ENCODE measurements at regions not wholly inside any gene's neighbourhood (a gene's known extent, or its start where the extent isn't known, plus 50 kb on each side); places are given as distances from the start of the nearest gene placed in this dataset.
A peak's percentile ranks its signal among the peaks of the same experiment; 100 is the strongest.

GRCh38 chr17:55668312-55668920 lies 54.2 kb downstream of the TMEM100 start:
- Histone ChIP-seq H3K23ac (ENCODE audit: low read length) (no peak overlapping the region), H2BK12ac (ENCODE audit: low read length) (no peak overlapping the region), H3K4me2 (ENCODE audit: low read length) (peak overlapping the region; percentile 6), H2BK5ac (ENCODE audit: low read depth, low read length, poor library complexity) (no peak overlapping the region), H3K4me1 (ENCODE audit: control insufficient read depth in 1 of 2, insufficient read depth in 2 of 2, low read length in 2 of 2) (peaks cover 3 to 9% of the 10 kb centered on the region in 2 experiments), H3K9ac (ENCODE audit: low read length) (no peak overlapping the region), H3K18ac (ENCODE audit: low read length) (no peak overlapping the region), H3K4me3 (ENCODE audit: low read depth, low read length) (no peak overlapping the region), H3K27me3 (ENCODE audit: insufficient read depth, low read length) (no peaks in the 10 kb centered on the region), H2AK5ac (ENCODE audit: low read length) (no peak overlapping the region), H3K79me2 (ENCODE audit: control insufficient read depth, insufficient read depth, low read length, poor library complexity) (no peaks in the 10 kb centered on the region), H3K27ac (ENCODE audit: low read depth, low read length) (no peak overlapping the region), H3K79me1 (ENCODE audit: low read length) (no peaks in the 10 kb centered on the region), H3K36me3 (ENCODE audit: control insufficient read depth in 1 of 2, insufficient read depth in 2 of 2, low read length in 2 of 2) (no peaks in the 10 kb centered on the region), H3K4ac (ENCODE audit: low read depth, low read length) (no peak overlapping the region), H2BK120ac (ENCODE audit: insufficient read depth, low read length, poor library complexity) (no peak overlapping the region), H2AFZ (ENCODE audit: insufficient read depth, low read length, poor library complexity) (no peak overlapping the region), H3K14ac (ENCODE audit: low read length) (no peak overlapping the region), H4K12ac (ENCODE audit: low read depth, low read length) (no peak overlapping the region), H4K91ac (ENCODE audit: low read depth, low read length) (no peak overlapping the region), H4K8ac (ENCODE audit: low read depth, low read length) (no peak overlapping the region), H3K9me3 (ENCODE audit: insufficient read depth, low read depth, low read length) (no peaks in the 10 kb centered on the region)
- no CpG with 5 or more reads among the region's 3 CpGs for WGBS (ENCODE audit: extremely low coverage, insufficient coverage, insufficient read length)
- no peak for DNase-seq

- Histone ChIP-seq H2BK120ac (ENCODE audit: insufficient read depth, low read length, poor library complexity) (no peak overlapping the region), H3K4ac (ENCODE audit: low read depth, low read length) (no peak overlapping the region), H3K23ac (ENCODE audit: low read length) (no peak overlapping the region), H2BK5ac (ENCODE audit: low read depth, low read length, poor library complexity) (no peak overlapping the region), H3K9me3 (ENCODE audit: insufficient read depth, low read depth, low read length) (no peaks in the 10 kb centered on the region), H4K8ac (ENCODE audit: low read depth, low read length) (no peak overlapping the region), H3K18ac (ENCODE audit: low read length) (no peak overlapping the region), H2AK5ac (ENCODE audit: low read length) (no peak overlapping the region), H3K4me3 (ENCODE audit: low read depth, low read length) (no peak overlapping the region), H3K27me3 (ENCODE audit: insufficient read depth, low read length) (no peaks in the 10 kb centered on the region), H2BK12ac (ENCODE audit: low read length) (no peak overlapping the region), H3K9ac (ENCODE audit: low read length) (no peak overlapping the region), H3K79me1 (ENCODE audit: low read length) (no peaks in the 10 kb centered on the region), H4K91ac (ENCODE audit: low read depth, low read length) (no peak overlapping the region), H3K14ac (ENCODE audit: low read length) (no peak overlapping the region), H3K4me2 (ENCODE audit: low read length) (no peak overlapping the region), H3K79me2 (ENCODE audit: control insufficient read depth, insufficient read depth, low read length, poor library complexity) (no peaks in the 10 kb centered on the region), H3K36me3 (ENCODE audit: control insufficient read depth in 1 of 2, insufficient read depth in 2 of 2, low read length in 2 of 2) (no peaks in the 10 kb centered on the region), H3K27ac (ENCODE audit: low read depth, low read length) (no peak overlapping the region), H3K4me1 (ENCODE audit: control insufficient read depth in 1 of 2, insufficient read depth in 2 of 2, low read length in 2 of 2) (peaks cover 3 to 9% of the 10 kb centered on the region in 2 experiments), H4K12ac (ENCODE audit: low read depth, low read length) (no peak overlapping the region), H2AFZ (ENCODE audit: insufficient read depth, low read length, poor library complexity) (no peak overlapping the region)
- DNase-seq: no peak
- no CpG with 5 or more reads among the region's 2 CpGs for WGBS (ENCODE audit: extremely low coverage, insufficient coverage, insufficient read length)
Measured at GRCh38 chr17:55666806-55667205, 55.9 kb downstream of the TMEM100 start.

GRCh38 chr17:55664287-55664686 lies 58.4 kb downstream of the TMEM100 start:
- Histone ChIP-seq H3K27ac (ENCODE audit: low read depth, low read length) (no peak overlapping the region), H3K9me3 (ENCODE audit: insufficient read depth, low read depth, low read length) (no peaks in the 10 kb centered on the region), H3K27me3 (ENCODE audit: insufficient read depth, low read length) (no peaks in the 10 kb centered on the region), H3K4me3 (ENCODE audit: low read depth, low read length) (no peak overlapping the region), H3K4me1 (ENCODE audit: control insufficient read depth in 1 of 2, insufficient read depth in 2 of 2, low read length in 2 of 2) (peaks cover 6 to 10% of the 10 kb centered on the region in 2 experiments), H4K8ac (ENCODE audit: low read depth, low read length) (no peak overlapping the region), H3K79me1 (ENCODE audit: low read length) (no peaks in the 10 kb centered on the region), H3K18ac (ENCODE audit: low read length) (no peak overlapping the region), H3K14ac (ENCODE audit: low read length) (no peak overlapping the region), H3K23ac (ENCODE audit: low read length) (no peak overlapping the region), H3K4me2 (ENCODE audit: low read length) (no peak overlapping the region), H2BK120ac (ENCODE audit: insufficient read depth, low read length, poor library complexity) (no peak overlapping the region), H2BK5ac (ENCODE audit: low read depth, low read length, poor library complexity) (no peak overlapping the region), H4K12ac (ENCODE audit: low read depth, low read length) (no peak overlapping the region), H2AK5ac (ENCODE audit: low read length) (no peak overlapping the region), H3K36me3 (ENCODE audit: control insufficient read depth in 1 of 2, insufficient read depth in 2 of 2, low read length in 2 of 2) (no peaks in the 10 kb centered on the region), H3K9ac (ENCODE audit: low read length) (no peak overlapping the region), H3K79me2 (ENCODE audit: control insufficient read depth, insufficient read depth, low read length, poor library complexity) (no peaks in the 10 kb centered on the region), H4K91ac (ENCODE audit: low read depth, low read length) (no peak overlapping the region), H2BK12ac (ENCODE audit: low read length) (no peak overlapping the region), H2AFZ (ENCODE audit: insufficient read depth, low read length, poor library complexity) (no peak overlapping the region), H3K4ac (ENCODE audit: low read depth, low read length) (no peak overlapping the region)
- no CpG with 5 or more reads among the region's 3 CpGs for WGBS (ENCODE audit: extremely low coverage, insufficient coverage, insufficient read length)
- no peak for DNase-seq

GRCh38 chr17:55663400-55663799 lies 59.3 kb downstream of the TMEM100 start:
- no peak overlapping the region for H4K91ac ChIP-seq (ENCODE audit: low read depth, low read length)
- no peaks in the 10 kb centered on the region for H3K36me3 ChIP-seq (ENCODE audit: control insufficient read depth in 1 of 2, insufficient read depth in 2 of 2, low read length in 2 of 2)
- H2AFZ ChIP-seq (ENCODE audit: insufficient read depth, low read length, poor library complexity): no peak overlapping the region
- H2BK120ac ChIP-seq (ENCODE audit: insufficient read depth, low read length, poor library complexity): no peak overlapping the region
- H3K4me2 ChIP-seq (ENCODE audit: low read length): no peak overlapping the region
- H4K12ac ChIP-seq (ENCODE audit: low read depth, low read length): no peak overlapping the region
- no peak overlapping the region for H3K9ac ChIP-seq (ENCODE audit: low read length)
- no peak overlapping the region for H3K27ac ChIP-seq (ENCODE audit: low read depth, low read length)
- no peaks in the 10 kb centered on the region for H3K79me1 ChIP-seq (ENCODE audit: low read length)
- H3K9me3 ChIP-seq (ENCODE audit: insufficient read depth, low read depth, low read length): no peaks in the 10 kb centered on the region
- no peak overlapping the region for H3K23ac ChIP-seq (ENCODE audit: low read length)
- no peaks in the 10 kb centered on the region for H3K79me2 ChIP-seq (ENCODE audit: control insufficient read depth, insufficient read depth, low read length, poor library complexity)
- no peak for DNase-seq
- H3K14ac ChIP-seq (ENCODE audit: low read length): no peak overlapping the region
- no peak overlapping the region for H4K8ac ChIP-seq (ENCODE audit: low read depth, low read length)
- H2BK12ac ChIP-seq (ENCODE audit: low read length): no peak overlapping the region
- H2AK5ac ChIP-seq (ENCODE audit: low read length): no peak overlapping the region
- no peaks in the 10 kb centered on the region for H3K27me3 ChIP-seq (ENCODE audit: insufficient read depth, low read length)
- H3K4ac ChIP-seq (ENCODE audit: low read depth, low read length): no peak overlapping the region
- peaks cover 3 to 6% of the 10 kb centered on the region in 2 experiments for H3K4me1 ChIP-seq (ENCODE audit: control insufficient read depth in 1 of 2, insufficient read depth in 2 of 2, low read length in 2 of 2)
- H3K18ac ChIP-seq (ENCODE audit: low read length): no peak overlapping the region
- H2BK5ac ChIP-seq (ENCODE audit: low read depth, low read length, poor library complexity): no peak overlapping the region
- H3K4me3 ChIP-seq (ENCODE audit: low read depth, low read length): no peak overlapping the region
